SK-N-SH treated with all-trans-retinoic acid at 6 μM for 48 hours (cell line): ENCODE measurements at regions not wholly inside any gene's neighbourhood (a gene's known extent, or its start where the extent isn't known, plus 50 kb on each side); places are given as distances from the start of the nearest gene placed in this dataset.

Source experiments
- ARNTL ChIP-seq: fragments of 450-650 bp; formaldehyde crosslinking; IDR thresholded peaks from 2 replicates; pipeline ENCODE4 v1.5.0; 2020; ENCODE audit warnings: low read depth, mild to moderate bottlenecking, moderate library complexity, borderline replicate concordance
- CREB5 ChIP-seq: fragments of 250-450 bp; sonication (Bioruptor Pico); IDR thresholded peaks from 2 replicates; pipeline ENCODE4 v1.5.1; 2020; ENCODE audit warnings: low read depth, mild to moderate bottlenecking, moderate library complexity
- CSDC2 ChIP-seq: fragments of 250-450 bp; sonication (Bioruptor Pico); IDR thresholded peaks from 2 replicates; pipeline ENCODE4 v1.5.0; 2020; ENCODE audit warnings: mild to moderate bottlenecking, moderate library complexity
- OSR1 ChIP-seq: fragments of 250-450 bp; sonication (Bioruptor Pico); IDR thresholded peaks from 2 replicates; pipeline ENCODE4 v1.8.0; 2022; ENCODE audit warnings: moderate library complexity, mild to moderate bottlenecking, inconsistent platforms
- PATZ1 ChIP-seq: fragments of 250-450 bp; sonication (Bioruptor Pico); IDR thresholded peaks from 2 replicates; pipeline ENCODE4 v1.8.0; 2020; ENCODE audit warnings: mild to moderate bottlenecking, moderate library complexity, borderline replicate concordance
- PPARA ChIP-seq: fragments of 250-450 bp; sonication (Bioruptor Pico); IDR thresholded peaks from 2 replicates; pipeline ENCODE4 v1.5.0; 2020; ENCODE audit warnings: mild to moderate bottlenecking, borderline replicate concordance
- RARB ChIP-seq: fragments of 250-450 bp; sonication (Bioruptor Pico); IDR thresholded peaks from 2 replicates; pipeline ENCODE4 v1.8.0; 2021; ENCODE audit warnings: mild to moderate bottlenecking, moderate library complexity
- ZNF565 ChIP-seq: fragments of 450-650 bp; formaldehyde crosslinking; conservative IDR thresholded peaks from 2 replicates; pipeline ENCODE4 v1.5.0; 2020; ENCODE audit warnings: low read depth, mild to moderate bottlenecking, moderate library complexity
- ZNF70 ChIP-seq: fragments of 450-650 bp; formaldehyde crosslinking; IDR thresholded peaks from 2 replicates; pipeline ENCODE4 v1.5.0; 2020; ENCODE audit warnings: mild to moderate bottlenecking, moderate library complexity

GRCh38 chr11:34570584-34570983 is 50.3 kb upstream of the EHF start:
- TF ChIP-seq ZNF565 (CRISPR knock-in tag): no peak
- no peak for TF ChIP-seq CSDC2 (CRISPR knock-in tag)
- no peak for TF ChIP-seq PPARA (CRISPR knock-in tag)
- TF ChIP-seq ARNTL (CRISPR knock-in tag): no peak
- no peak for TF ChIP-seq CREB5 (CRISPR knock-in tag)
- TF ChIP-seq RARB: no peak
- no peak for TF ChIP-seq ZNF70
- TF ChIP-seq OSR1 (CRISPR knock-in tag): no peak
- TF ChIP-seq PATZ1 (CRISPR knock-in tag): no peak
